ENCODE measurements at regions not wholly inside any gene's neighbourhood (a gene's known extent, or its start where the extent isn't known, plus 50 kb on each side); places are given as distances from the start of the nearest gene placed in this dataset.

- Histone ChIP-seq H3K4me2 (ENCODE audit: insufficient read depth, insufficient read length, low read length) (no peak overlapping the region), H3K27me3 (ENCODE audit: insufficient read depth, low read length) (no peaks in the 10 kb centered on the region), H3K56ac (ENCODE audit: insufficient read length, low read depth, low read length) (no peak overlapping the region), H3K9ac (ENCODE audit: extremely low read depth, insufficient read length, low read length) (no peak overlapping the region), H4K8ac (replicated peaks; ENCODE audit: insufficient read length, low read depth, low read length) (no peak overlapping the region), H3K9me3 (ENCODE audit: control insufficient read depth, low read depth, low read length) (no peaks in the 10 kb centered on the region), H3K14ac (ENCODE audit: insufficient read depth, low read length) (no peak overlapping the region), H3K4me1 (ENCODE audit: insufficient read depth, low read length) (no peaks in the 10 kb centered on the region), H3K18ac (ENCODE audit: insufficient read length, low read depth, low read length) (no peak overlapping the region), H4K20me1 (ENCODE audit: control insufficient read depth, insufficient read depth, insufficient read length) (no peaks in the 10 kb centered on the region), H3K23ac (ENCODE audit: insufficient read length, low read depth, low read length) (no peak overlapping the region), H2BK120ac (ENCODE audit: low read depth, low read length, poor library complexity, severe bottlenecking) (no peak overlapping the region), H4K91ac (ENCODE audit: insufficient read length, low read depth, low read length) (no peak overlapping the region), H2AK5ac (ENCODE audit: insufficient read length, low read length) (no peak overlapping the region), H3K4ac (ENCODE audit: low read depth, low read length) (no peak overlapping the region), H2AFZ (ENCODE audit: low read length) (no peak overlapping the region), H2BK20ac (ENCODE audit: low read depth, low read length, poor library complexity, severe bottlenecking) (no peak overlapping the region), H2BK12ac (ENCODE audit: insufficient read length, low read depth, low read length) (no peak overlapping the region), H3T11ph (ENCODE audit: low read length) (no peak overlapping the region), H4K5ac (ENCODE audit: insufficient read length, low read depth, low read length) (no peak overlapping the region), H3K23me2 (ENCODE audit: insufficient read length, low read depth, low read length, poor library complexity, severe bottlenecking) (no peaks in the 10 kb centered on the region), H3K79me1 (ENCODE audit: insufficient read depth, low read depth, low read length, poor library complexity, severe bottlenecking) (no peaks in the 10 kb centered on the region), H3K27ac (ENCODE audit: insufficient read length, low read depth, low read length) (no peak overlapping the region), H2BK5ac (ENCODE audit: insufficient read length, low read length) (no peak overlapping the region), H2BK15ac (ENCODE audit: low read depth, low read length) (no peak overlapping the region), H3K79me2 (ENCODE audit: insufficient read depth, low read length) (no peaks in the 10 kb centered on the region)
- TF ChIP-seq, protein P1, sequence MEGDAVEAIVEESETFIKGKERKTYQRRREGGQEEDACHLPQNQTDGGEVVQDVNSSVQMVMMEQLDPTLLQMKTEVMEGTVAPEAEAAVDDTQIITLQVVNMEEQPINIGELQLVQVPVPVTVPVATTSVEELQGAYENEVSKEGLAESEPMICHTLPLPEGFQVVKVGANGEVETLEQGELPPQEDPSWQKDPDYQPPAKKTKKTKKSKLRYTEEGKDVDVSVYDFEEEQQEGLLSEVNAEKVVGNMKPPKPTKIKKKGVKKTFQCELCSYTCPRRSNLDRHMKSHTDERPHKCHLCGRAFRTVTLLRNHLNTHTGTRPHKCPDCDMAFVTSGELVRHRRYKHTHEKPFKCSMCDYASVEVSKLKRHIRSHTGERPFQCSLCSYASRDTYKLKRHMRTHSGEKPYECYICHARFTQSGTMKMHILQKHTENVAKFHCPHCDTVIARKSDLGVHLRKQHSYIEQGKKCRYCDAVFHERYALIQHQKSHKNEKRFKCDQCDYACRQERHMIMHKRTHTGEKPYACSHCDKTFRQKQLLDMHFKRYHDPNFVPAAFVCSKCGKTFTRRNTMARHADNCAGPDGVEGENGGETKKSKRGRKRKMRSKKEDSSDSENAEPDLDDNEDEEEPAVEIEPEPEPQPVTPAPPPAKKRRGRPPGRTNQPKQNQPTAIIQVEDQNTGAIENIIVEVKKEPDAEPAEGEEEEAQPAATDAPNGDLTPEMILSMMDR (conservative IDR thresholded peaks at IDR 0.05): no peak
- Mint-ChIP-seq H3K4me3 (no peak overlapping the region), H3K36me3 (ENCODE audit: insufficient read depth in 1 of 3, low read depth in 3 of 3) (no peaks in the 10 kb centered on the region), H3K27me3 (ENCODE audit: low read depth) (no peaks in the 10 kb centered on the region), H3K9me3 (no peaks in the 10 kb centered on the region), H3K4me1 (no peaks in the 10 kb centered on the region), H3K27ac (no peak overlapping the region)
- no CpG with 5 or more reads among the region's 3 CpGs for WGBS (ENCODE audit: extremely low coverage, insufficient read length, low lambda C conversion rate)
- no peak for DNase-seq
Measured at GRCh38 chr3:99332718-99333117, 305.7 kb upstream of the COL8A1 start.
